AG10803 (cell line): ENCODE measurements at regions not wholly inside any gene's neighbourhood (a gene's known extent, or its start where the extent isn't known, plus 50 kb on each side); places are given as distances from the start of the nearest gene placed in this dataset.

Experiments used
- DNase-seq: peaks from one replicate; pipeline ENCODE4 v3.0.0; 2010; ENCODE audit warnings: low read depth
- H3K4me3 ChIP-seq: 2 replicates; pipeline ENCODE4 v1.5.1; 2011; ENCODE audit warnings: mild to moderate bottlenecking, low read length, control low read depth
- CTCF ChIP-seq: conservative IDR thresholded peaks from 2 replicates; pipeline ENCODE4 v1.5.1; 2011; ENCODE audit warnings: mild to moderate bottlenecking, low read length, control low read depth, inconsistent platforms

GRCh38 chr21:38980416-38981313 is 174.9 kb downstream of the ETS2 start:
- no peak for DNase-seq
- H3K4me3 ChIP-seq: no peak overlapping the region
- no peak for TF ChIP-seq CTCF

GRCh38 chr21:38979271-38980121 is 173.8 kb downstream of the ETS2 start:
- H3K4me3 ChIP-seq: no peak overlapping the region
- DNase-seq: peak; percentile 79
- no peak for TF ChIP-seq CTCF

- no peak for DNase-seq
- H3K4me3 ChIP-seq: no peak overlapping the region
- TF ChIP-seq CTCF: no peak
These were observed 171.2 kb downstream of the ETS2 start for GRCh38 chr21:38976900-38977299.

GRCh38 chr21:38973552-38973951 is 167.8 kb downstream of the ETS2 start:
- no peak for TF ChIP-seq CTCF
- DNase-seq: no peak
- H3K4me3 ChIP-seq: no peak overlapping the region

GRCh38 chr21:38972078-38972477 is 166.3 kb downstream of the ETS2 start:
- TF ChIP-seq CTCF: no peak
- DNase-seq: no peak
- H3K4me3 ChIP-seq: no peak overlapping the region

GRCh38 chr21:38970765-38971164 is 165.0 kb downstream of the ETS2 start:
- DNase-seq: no peak
- no peak overlapping the region for H3K4me3 ChIP-seq
- no peak for TF ChIP-seq CTCF
